ENCODE measurements at regions not wholly inside any gene's neighbourhood (a gene's known extent, or its start where the extent isn't known, plus 50 kb on each side); places are given as distances from the start of the nearest gene placed in this dataset.

DNA sequence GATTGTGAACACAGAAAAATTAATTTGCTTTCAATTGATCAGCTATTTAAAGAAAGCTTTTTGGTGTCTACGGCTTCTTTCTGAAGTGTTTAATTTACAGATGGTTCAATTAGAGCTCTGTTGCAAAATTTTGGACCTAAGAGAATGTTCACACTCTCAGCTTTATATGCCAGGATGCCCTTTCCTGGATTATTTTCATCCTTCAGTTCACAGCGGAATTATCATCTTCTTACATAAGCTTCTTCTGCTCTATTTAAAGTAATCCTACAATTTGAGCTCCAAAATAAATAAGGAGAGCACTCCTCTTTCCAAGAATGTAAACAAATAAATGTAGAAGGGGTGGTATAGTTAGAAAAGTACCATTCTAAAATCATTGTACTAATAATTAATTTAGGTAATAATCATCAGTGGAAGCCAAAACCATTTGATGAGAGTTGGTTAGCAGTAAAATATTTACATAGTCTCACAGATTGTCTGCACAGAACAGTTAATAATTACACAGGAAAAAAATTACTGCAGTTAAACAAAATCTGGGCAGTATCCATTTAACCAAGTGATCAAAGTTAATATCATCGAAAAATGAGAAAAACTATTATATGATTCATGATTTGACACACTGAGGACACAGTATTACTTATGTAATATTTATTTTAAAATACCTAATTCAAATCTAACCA lies 298.0 kb upstream of the TMEM229A start:
- DNase-seq (ENCODE audit: low spot score), result no peak

DNA sequence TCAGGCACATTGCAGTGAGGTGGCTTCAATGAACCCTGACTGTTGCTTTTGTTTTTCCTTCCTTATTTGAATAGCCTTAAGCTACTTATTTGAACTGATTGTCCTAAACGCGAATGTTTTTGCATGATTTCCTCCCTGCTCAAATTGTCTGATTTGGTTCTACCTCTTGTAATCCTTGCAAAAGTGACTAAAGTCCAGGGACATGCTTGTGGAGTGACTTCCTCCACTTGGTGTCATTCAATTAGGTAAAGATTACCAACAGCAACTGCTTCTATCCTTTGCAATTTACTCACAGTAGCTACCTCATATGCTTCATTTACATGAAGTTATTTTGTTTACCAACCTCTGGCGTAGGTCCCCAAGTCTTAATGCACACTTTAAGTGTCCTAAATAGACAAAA lies 295.9 kb upstream of the TMEM229A start:
- no peak for DNase-seq (ENCODE audit: low spot score)

DNA sequence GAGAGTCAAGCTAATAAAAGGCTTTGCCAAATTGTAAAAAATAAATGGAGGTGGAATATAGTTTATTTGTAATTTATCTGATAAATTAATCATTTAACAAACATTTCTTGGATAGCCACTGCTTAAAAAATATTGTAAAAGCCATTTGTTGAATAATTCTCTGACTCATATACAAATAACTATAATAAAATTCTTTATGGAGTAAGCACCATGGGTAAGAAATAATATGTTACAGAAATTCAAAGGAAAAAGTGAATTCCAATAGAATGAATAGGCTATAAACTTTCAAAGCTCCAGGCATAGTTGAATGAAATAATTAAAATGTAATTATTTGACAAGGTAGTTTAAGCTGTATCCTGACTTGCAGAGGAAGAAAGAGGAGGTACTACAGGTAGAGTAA lies 291.4 kb upstream of the TMEM229A start:
- DNase-seq (ENCODE audit: low spot score), result no peak

DNA sequence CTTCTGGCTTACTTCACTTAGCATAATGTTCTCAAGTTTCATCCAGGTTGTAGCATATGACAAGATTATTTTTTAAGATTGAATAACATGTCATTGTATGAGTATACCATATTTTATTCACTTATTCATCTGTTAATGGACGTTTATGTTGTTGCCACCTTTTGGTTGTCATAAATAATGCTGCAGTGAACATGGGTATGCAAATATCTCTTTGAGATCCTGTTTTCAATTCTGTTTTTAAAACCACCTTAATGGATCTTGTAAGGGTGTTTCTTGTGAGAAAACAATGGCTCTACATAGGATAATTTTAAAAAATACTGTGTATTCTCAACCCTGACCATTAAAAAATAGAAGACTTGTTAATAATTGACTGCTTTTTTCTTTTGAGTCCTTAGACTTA lies 290.7 kb upstream of the TMEM229A start:
- DNase-seq (ENCODE audit: low spot score), result no peak

DNA sequence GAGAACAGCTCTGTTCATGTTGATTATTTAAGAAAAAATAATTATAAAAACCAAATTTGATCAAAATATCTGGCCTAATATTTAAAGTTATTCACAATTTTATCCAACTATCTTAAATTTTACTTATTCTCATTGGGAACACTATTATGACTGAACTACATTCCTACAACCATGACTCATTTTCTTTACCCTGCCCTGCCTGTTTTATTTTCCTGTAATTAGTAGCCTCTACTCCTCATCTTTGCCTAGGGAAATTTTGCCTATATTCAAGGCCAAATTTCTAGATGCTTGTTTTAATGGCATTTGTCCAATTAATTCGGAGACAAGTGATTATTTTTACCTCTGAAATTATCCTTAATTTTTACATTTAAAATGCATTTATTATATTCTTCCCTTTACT lies 289.7 kb upstream of the TMEM229A start:
- no peak for DNase-seq (ENCODE audit: low spot score)

DNA sequence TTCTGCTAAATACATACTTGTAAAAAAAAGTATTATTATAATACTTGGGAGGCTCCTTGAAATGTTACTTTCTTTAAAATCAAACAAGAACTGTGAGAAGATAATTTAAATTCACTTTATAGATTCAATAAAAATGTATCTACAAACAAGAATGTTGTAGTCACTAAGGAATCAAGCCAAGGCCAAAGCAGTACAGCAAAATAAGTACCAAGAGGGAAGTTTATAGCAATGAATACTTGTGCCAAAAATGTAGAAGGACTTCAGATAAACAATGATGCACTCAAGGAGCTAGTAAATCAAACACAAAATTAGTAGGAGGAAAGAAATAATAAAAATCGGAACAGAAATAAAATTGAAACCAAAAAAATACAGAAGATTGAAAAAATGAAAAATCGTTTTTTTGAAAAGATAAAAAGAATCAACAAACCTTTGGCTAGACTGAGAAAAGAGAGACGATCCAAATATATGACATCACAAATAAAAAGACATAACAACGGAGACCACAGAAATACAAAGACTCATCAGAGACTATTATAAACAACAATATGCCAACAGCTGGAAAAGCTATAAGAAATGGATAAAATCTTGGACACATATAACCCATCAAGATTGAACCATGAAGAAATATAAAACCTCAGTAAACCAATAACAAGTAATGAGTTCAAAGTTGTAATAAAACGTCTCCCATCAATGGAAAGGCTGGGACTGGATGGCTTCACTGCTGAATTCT lies 286.0 kb upstream of the TMEM229A start:
- no peak for DNase-seq (ENCODE audit: low spot score)

DNA sequence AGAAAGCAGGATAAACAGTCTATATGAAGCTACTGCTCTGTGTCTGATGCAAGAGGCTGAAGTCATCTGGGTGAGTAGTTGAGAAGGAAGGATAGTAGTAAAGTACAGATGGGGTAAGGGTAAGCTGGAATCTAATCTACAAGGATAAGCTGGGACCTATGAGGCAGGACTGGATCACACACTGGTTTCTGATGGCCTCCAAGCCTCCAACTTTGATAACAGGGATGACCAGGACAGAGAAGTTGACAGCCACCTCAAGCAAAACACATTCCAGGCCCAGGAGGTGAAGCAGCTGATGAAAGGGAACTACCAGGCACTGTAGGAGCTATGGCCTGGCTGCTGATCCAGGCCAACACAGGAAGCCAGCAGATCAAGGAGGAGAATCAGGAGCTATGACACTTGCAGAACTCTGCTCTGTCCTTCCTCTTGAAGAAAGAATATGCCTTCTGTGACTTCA lies 278.1 kb upstream of the TMEM229A start:
- DNase-seq (ENCODE audit: low spot score), result no peak

DNA sequence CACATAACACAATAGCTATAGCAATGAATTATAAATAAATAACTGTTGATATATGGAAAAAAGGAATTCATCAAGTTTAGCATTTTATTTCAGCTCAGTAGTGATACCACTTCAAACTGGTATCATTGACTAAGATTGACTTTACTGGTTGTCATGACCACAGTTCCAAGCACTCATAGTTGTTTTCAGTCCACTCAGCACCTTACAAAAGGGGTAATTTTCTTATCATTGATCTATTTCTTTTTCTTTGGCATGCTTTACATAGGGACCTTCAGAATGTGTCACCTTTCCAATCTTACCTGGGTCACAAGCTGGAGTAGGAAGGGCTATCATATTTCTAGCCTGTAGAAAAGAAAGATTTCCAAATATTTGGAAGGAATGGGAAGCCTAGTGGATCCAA lies 275.5 kb upstream of the TMEM229A start:
- no peak for DNase-seq (ENCODE audit: low spot score)

DNA sequence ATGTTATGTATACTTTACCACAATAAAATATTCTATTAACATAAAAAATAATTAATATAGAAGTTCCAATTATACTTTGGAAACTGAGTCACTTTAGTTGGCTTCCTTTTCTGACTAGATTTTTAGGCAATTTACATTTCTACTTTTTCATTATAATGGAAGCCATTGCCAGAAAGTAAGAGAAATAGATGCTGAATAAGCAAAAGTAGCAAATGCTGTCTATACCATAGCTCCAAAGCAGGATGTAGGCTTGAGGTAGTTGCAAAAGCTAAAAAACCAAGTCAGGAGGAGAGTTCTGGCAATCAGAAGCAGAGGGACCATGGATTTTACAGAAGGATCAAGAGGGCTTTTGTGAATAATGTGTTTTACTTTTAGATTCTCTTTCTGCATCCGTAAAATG lies 262.4 kb upstream of the TMEM229A start:
- no peak for DNase-seq (ENCODE audit: low spot score)

DNA sequence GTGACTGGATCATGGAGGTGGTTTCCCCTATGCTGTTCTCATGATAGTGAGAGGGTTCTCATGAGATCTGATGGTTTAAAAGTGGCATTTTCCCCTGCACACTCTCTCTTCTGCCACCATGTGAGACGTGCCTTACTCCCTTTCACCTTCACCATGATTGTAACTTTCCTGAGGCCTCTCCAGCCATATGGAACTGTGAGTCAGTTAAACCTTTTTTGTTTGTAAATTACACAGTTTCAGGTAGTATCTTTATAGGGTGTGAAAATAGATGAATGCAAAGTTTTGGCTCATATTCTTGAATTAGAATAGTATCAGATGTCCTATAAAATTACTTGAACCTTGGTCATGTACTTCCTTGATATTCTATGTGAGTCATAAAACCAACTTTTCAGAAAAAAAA lies 252.1 kb upstream of the TMEM229A start:
- DNase-seq (ENCODE audit: low spot score), result no peak

DNA sequence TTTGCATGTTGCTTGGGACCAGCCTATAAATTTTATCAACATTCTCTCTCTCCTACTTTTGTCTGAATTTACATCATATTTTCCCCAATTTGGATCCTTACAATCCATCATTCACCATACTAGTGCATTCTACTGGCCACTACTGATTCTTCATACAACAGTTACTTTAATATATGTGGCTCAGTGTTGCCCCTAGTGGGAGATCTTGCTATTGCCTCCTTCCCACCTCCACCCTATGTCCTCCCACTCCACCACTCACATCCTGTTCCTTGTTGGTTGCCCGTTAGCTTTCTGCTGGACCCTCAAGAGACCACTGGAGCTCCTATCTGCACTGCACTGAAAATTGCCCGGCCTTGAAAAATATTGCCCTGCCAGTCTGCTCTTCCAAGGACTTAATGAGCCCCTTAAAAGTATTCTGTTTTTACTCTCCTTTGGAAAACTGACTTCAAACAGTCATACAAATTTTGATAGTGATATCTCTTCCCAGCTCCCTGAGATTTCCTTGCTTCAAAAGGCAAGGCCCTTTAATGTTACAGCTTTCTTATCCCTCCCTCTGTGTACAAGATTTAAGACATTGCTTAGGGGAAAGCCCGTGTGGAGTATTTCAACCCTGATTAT lies 243.2 kb upstream of the TMEM229A start:
- peak; percentile 23 for DNase-seq (ENCODE audit: low spot score)

DNA sequence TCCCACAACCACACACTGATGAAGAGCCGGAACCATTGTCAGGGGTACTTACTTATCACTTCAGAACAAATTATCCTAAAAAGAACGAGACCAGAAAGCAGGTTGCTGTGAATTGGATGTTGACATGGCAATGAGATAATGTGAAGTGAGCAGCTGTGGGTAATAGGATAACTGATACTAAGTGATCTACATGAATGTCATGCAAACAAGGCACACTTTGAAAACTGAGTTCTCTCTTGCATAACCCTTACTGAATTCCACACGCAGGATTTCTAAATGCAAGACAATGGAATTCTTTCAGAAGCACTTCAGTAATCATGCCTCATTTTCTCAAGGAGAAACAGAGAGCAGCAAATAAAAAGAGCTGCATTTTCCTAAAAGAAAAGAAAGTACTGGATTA lies 242.5 kb upstream of the TMEM229A start:
- DNase-seq (ENCODE audit: low spot score), result no peak

DNA sequence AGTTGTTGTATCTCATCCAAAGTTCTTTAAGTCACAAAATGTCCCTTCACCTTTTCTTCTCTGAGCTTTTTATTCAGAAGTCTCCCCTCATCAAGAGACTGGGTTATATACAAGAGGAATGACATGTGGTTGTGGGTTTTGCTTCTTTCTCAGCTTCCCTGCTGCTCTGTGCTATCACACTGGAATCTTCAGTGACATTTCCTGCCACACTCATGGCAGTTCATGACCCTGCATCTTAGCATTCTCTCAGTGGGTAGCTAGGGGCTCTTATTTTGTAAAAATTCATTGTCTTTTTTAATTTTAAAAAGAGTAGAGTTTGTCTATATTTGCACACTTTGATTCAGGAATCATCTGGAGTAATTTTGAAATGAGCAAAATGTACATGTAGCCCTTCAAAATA lies 236.9 kb upstream of the TMEM229A start:
- no peak for DNase-seq (ENCODE audit: low spot score)

DNA sequence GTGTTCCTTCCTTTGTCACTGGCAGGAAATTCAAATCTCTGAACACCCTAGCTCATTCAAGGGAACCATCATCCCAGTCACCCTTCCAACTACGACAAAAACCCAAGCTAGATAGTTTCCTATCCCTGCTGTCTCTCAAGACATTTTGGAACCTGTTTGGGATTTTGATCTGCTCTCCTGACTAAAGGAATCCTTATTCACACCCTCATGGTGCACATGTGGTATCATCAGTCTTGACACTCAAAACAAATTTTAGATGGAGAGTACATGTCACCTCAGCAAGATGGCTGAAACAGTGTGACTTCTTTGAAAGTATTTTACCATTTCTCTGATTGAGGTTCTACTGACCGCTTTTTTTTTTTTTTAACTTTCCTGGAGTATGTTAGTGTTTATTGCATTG lies 234.3 kb upstream of the TMEM229A start:
- no peak for DNase-seq (ENCODE audit: low spot score)

DNA sequence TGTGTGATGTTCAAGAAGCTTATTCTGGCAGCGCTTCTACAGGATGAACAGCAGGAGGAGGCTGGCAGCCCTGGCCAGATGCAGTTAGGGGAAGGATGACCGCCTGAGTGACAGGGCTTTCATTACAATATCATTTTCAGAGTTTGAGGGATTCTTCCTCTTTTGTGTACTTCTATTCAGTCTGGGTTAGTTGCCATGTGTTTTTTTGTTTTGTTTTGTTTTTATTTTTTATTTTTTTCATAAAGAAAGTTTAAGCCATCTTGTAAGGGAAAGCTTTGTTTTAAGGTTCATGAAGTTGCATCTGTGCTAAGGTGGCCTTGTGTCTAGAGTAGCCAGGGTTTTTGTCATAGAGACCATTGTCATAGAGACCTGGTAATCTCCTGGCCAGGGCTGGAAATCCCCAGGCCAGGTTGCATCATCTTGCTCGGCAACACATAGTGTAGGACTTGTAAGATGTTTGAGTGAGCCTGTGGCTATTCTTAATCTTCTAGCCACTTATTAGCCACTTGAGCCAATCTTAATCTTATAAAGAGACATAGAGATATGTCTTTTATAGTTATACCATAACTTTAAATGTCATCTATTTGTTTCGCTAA lies 230.5 kb upstream of the TMEM229A start:
- DNase-seq (ENCODE audit: low spot score), result no peak

DNA sequence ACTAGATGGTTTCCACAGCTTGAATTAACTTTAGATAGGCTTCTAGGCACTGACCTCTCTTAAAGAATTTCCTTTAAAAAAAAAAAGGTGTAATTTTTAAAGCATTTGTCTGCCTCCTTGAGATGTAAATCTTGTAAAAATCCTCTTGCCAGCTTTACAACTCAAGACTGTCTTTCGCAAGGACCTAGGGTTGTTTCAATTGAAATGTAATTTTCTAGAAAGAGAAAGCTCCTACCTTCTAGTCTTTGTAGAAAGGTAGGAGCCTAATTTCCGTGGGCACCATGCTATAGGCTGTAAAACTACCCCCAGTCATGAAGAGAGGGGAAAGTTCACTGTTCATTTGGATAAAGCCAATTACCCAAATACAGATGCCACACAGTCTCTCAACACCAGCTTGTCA lies 228.8 kb upstream of the TMEM229A start:
- DNase-seq (ENCODE audit: low spot score), result no peak

DNA sequence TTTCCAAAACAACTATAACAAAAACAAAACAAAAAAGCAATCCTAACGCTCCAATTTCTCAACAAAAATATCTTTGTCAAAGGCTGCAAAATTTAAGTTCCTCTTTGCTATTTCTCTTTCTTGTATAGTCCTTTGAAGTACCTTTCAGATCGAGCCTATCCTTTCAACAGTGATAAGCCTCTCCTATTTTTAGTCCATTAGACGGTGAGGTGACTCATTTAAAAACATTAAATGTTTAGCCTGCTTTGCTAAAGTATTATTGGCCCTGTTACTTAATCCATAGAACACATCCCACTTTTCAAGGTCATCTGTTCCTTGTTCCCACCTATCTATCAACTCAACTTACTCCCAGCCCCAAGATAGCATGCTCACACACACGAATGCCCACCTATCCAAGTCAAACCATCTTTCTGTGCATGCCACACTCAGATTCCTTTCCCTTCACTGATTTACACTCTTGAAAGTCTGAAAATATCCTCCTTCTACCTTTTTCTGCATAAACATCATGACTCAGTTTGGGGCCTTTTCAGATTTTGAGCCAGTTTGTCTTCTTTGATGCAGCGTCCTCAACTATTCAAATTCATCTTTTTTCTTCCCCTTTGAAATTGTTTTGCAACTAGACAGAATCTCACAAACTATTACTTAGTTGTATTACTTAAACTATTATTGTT lies 224.9 kb upstream of the TMEM229A start:
- no peak for DNase-seq (ENCODE audit: low spot score)

DNA sequence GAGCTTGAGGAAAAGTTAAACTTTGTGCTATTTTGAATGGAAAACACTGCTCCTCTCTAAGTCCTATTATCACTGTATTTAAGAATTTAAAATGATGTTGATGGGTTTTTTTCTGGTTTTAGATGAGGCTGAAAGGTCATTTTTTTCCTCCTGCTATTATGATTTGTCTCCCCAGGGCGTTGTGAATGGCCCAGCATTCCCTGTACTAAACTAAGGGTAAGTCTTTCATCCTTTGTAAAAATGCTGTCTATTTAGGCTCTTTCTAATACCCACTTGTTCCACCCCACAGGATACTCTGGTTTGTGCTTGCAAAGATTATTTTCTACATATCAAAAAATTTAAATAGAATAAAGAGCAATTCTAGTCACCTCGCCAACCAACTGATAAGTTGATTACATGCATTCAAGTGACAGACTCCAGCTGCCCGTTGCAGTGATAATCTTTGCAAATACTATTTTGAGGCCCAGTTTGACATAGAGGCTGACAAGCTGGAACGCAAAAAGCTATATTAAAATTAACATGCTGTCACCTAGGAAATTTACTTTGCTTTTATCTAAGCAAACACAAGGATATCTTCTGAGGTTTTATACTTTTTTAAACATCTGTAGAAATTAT lies 222.3 kb upstream of the TMEM229A start:
- no peak for DNase-seq (ENCODE audit: low spot score)

DNA sequence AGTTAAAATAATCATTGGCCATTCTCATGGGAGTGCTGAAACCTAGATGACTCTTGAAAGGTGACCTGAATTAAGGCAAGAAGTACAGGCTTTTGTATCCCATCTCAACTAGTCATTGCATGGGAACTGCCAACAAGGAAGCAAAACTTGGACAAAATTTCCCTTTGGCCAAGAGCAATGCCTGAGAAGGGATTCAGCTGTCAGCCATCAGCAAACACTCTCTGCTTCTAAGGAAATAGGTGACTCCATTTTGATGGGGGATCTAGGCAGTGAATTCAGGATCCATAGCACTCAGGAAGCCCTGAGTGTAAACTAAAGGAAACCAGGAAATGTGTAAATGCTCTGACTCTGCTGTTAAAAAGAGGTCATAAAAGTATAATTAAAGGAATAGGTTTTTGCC lies 221.5 kb upstream of the TMEM229A start:
- no peak for DNase-seq (ENCODE audit: low spot score)

DNA sequence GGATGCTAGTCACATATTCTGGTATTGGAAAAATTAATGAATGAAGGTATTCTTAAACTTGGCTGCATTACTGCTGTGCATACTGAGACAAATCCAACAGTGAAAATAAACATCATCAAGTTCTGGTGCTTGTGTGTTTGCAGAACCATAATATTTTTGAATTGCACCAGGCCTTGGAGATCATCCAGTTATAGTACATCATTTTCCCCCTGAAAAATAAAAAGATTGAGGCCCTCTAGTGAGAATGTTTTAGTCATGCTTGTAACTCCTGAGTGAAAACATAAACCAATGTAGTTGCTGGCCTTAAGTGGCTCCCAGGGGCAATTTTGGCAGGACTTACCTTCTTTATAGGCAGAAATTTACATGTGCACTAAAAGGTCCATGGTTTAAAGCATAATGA lies 218.8 kb upstream of the TMEM229A start:
- DNase-seq (ENCODE audit: low spot score), result no peak

DNA sequence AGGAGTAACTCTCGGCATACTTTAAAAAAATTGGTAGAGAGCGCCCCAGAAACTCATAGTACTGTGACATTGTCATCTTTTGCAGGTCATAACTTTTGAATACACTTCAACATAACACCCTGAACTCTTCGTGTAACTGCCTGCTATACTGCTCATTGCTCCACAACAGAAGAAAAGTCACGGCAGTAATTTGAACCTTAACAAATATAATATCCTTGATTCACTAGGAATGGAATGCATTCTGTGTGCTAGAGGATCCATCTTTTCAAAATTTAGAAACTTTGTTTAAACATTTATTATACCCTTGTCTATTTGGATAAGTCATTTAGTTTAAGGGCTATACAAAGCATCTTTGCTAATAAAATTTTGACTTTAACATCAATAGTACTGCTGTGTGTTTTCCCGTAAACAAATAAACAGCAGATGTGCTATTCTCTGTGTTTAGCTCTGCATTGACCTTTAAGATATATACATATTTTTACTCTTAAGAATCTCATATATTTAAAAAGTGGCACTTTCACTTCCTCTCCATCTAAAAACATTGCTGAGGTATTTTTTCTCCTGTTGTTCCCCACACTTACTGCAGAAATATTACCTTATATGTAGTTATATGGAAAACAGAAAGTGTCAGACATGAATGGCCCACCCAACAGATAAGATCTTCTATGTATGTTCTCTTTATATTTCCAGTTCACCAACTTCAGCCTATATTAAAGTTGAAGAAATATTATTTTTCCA lies 217.6 kb upstream of the TMEM229A start:
- no peak for DNase-seq (ENCODE audit: low spot score)
